Activated CD4-positive, alpha-beta T cell treated with anti-CD3 and anti-CD28 coated beads, Interleukin-2, Interleukin-6, amounts not matched to agents 100 ng/mL and 50 ng/mL, durations not matched to agents 16 hours and 8 hours (primary cell): ENCODE measurements at regions not wholly inside any gene's neighbourhood (a gene's known extent, or its start where the extent isn't known, plus 50 kb on each side); places are given as distances from the start of the nearest gene placed in this dataset.
"Not testable (repeated sequence)": the region's sequence is repeated elsewhere in the genome, so short reads cannot be mapped to it uniquely, and the experiment has no call there.

Experiments
- DNase-seq: peaks from one replicate; pipeline ENCODE4 v3.0.0-alpha.2; 2020

DNA sequence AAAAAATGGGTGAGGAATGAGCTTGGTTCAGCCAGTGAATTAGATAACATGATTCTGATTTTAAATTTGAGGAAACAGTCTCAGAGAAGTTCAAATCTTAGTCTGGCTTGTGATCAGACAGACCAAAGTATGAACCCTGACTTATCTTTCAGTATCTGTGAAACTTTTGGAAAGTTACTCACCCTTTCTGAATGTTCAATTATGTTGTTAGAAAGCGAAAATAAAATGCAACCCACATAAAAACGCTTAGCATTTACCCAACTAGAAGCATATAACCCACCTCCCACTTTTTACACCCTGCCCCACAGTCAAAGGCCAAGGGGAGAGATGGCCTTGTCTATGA lies 319.7 kb downstream of the SPATA31A1 start:
- DNase-seq, result not testable (repeated sequence)

- not testable (repeated sequence) for DNase-seq
Measured at GRCh38 chr9:39678534-39679263, 323.2 kb downstream of the SPATA31A1 start.

- DNase-seq, result not testable (repeated sequence)
Measured at GRCh38 chr9:39680694-39681401, 325.4 kb downstream of the SPATA31A1 start.

GRCh38 chr9:39728862-39729261 lies 373.4 kb downstream of the SPATA31A1 start:
- not testable (repeated sequence) for DNase-seq

DNA sequence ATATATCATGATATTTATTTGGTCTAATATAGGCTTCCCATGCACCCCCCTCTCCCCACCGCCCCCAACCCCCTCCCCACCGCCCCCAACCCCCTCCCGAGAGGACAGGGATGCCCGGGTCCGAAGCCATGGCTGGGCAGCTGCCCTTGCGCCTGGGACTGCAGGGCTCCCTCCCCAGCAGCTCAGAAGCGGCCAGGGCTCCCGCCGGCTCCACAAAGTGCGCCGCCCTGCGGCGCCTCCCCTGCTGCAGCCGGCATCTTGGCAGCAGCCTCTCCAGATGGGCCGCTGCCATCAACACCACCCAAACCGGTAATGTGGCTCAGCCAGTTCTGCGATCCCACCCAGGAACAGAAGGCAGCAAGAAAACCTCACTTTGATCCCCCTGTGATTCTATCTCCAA lies 389.4 kb downstream of the SPATA31A1 start:
- DNase-seq, result not testable (repeated sequence)

DNA sequence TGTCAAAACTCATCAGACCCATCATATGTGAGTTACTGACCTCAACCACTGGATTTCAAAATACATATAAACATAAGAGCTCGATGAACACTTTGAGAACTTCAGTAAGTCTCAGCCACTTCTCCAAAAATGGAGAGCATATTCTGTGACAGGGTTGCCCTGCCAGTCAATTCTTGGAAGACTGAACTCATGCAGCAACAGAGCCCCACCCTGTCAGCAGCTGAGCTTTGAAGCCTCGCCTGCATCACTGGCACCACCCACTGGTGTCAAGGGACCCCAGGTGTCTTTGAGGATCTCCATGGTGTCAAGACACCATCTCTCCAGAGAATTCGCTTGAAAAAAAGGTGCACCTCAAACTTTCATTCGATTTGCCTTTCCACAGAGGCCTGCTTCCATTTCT lies 420.1 kb downstream of the SPATA31A1 start:
- not testable (repeated sequence) for DNase-seq

DNA sequence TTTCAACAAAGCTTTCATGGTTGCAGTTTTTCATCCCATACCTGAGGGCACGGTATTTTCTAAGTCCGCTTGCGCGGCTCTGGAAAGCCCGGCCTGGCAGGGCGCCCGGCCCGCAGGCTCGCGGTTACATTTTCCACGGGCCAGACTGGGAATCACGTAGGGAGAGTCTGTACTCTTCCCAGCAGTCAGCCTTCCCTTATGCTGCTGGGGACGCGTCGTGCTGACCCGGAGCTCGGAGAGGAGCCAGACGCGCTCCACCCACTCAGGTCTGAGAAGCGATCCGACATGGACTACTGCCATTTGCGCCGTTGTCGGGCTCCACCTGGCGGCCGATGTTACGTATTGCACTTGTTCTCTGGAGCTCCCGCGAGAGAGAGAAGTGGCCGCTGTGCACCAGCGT lies 435.9 kb downstream of the SPATA31A1 start:
- DNase-seq, result not testable (repeated sequence)

DNA sequence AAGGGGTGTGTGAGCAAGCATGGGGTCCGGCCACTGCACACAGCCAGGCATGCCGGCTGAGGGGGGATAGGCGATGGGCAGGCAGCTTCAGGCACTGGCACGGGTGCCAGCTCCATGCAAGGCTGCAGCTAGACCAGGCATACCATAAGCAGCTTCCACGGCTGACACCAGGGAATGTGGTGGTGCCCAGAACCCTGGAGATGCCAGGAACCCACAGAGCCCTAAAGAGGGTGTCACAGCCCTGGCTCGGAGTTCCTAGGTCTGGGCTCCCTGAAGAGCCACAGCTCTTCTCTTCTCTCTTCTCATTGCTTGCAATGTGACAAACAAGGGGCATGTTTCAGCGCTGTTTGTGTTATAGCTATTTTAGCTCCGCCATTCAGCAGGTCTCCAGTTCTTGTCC lies 442.5 kb downstream of the SPATA31A1 start:
- DNase-seq, result not testable (repeated sequence)

DNA sequence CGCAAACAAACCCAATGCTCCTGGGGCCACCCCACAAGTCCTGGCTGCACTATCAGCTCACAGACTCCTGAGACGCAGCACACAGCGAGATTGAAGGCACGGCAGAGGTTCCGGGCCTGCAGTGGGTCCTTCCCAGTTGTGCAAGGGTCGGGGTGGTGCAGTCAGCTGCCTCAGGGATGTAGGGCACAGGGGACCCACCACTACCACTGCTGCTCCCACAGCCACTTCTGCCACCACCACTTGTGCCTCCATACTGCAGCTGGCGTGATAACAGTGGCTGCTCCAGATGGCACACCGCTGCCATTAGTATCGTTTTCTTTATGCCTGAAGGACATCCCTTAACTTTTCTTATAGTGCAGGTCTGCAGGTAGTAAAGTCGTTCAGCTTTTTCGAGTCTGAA lies 443.8 kb downstream of the SPATA31A1 start:
- not testable (repeated sequence) for DNase-seq

- not testable (repeated sequence) for DNase-seq
Measured at GRCh38 chr9:39802561-39802960, 447.1 kb downstream of the SPATA31A1 start.

DNA sequence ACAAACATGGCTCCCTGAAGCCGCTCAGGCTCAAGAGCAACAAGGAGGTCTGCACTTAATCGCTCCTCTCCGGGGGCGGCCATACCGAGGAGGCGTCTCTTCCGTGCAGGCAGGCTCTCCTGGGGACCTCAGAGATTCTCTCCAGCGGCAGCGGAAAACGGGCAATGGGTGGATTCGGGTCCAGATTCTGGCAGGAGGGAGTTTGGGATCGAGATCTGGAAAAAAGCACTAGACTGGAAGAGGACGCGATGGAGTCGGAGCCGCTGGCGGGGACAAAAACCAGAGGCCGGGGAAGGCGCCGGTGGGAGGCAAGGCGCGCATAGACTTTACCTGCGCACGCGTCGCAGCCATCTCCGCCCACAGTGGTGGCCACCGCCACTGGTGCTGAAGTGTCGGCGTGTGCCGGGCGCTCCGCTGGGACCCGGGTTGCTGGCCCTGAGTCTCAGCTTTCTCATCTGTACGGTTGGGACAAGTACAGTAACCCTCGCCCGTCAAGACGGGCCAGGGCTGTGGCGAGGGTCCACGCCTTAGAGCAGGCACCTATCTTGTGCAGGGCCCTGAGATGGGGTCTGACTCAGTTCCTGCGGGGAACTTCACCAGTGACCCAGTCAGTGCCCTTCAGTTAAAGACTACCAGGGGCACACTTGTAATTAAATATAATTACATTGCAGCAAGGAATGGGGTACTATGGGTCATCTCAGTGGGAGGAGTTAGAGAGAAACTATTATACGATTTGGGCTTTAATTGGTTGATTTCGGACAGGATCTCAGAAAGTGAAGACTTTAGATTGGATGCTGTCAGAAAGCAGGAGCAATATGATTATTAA lies 454.1 kb downstream of the SPATA31A1 start:
- peak; percentile 44 for DNase-seq

DNA sequence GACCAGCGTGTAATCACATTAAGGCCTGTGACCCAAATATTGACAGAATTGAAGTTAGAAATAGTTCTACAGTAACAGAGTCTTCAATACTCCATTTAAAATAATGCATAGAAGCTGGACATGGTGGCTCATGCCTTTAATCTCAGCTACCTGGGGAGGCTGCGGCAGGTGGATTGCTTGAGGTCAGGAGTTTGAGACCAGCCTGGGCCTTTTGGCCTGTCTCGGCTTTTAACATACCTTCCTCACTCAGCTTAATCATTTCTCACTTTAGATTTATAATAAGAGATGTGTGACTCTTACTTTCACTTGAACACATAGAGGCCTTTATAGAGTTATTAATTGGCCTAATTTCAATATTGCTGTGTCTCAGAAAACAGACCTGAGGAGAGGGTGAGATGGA lies 454.9 kb downstream of the SPATA31A1 start:
- not testable (repeated sequence) for DNase-seq

DNA sequence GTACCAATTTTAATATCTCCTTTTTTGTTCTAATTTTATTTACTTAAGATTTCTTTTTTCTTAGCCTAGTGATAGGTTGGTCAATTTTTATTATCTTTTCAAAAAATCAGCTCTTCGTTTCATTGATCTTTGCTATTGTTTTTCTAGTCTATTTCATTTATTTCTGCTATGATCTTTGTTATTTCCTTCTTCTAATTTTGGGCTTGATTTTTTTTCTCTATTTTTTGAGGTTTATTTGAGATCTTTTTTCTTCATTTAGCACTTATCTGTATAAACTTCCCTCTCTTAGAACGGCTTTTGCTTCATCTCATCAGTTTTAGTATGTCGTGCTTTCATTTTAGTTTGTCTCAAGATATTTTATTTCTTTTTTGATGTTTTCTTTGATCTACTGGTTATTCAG lies 456.1 kb downstream of the SPATA31A1 start:
- not testable (repeated sequence) for DNase-seq

DNA sequence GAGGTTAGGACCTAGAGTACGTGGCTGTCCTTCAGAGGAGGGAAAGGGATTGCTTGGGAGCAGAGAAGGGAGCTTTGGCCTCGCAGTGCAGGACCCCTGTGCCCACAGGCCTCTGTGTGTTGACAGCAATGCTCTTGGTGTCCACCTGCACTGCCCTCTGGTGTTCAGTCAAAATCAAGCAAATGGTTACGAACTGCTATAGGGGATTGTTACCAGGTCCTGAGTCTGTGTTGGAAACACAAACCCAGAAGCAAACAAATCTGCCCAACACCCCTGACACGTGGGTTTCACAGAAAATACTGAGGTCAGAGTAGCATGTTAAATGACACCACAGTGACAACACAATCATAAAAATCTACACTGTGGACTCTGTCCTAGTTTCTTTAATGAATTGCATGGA lies 473.0 kb downstream of the SPATA31A1 start:
- not testable (repeated sequence) for DNase-seq
